CD4-positive, alpha-beta T cell (primary cell): ENCODE measurements at regions not wholly inside any gene's neighbourhood (a gene's known extent, or its start where the extent isn't known, plus 50 kb on each side); places are given as distances from the start of the nearest gene placed in this dataset.

Experiments used
- ATAC-seq: fragments of 200-7000 bp; cut with Tn5 transposase; one replicate; pipeline ENCODE4 v1.10.0; 2022; ENCODE audit warnings: mild to moderate bottlenecking; ENCODE audit not compliant: poor library complexity
- CTCF ChIA-PET: fragments of 350-600 bp; sonication (Branson Sonifier 250); formaldehyde crosslinking; loops from one replicate; lab custom pipeline; 2021; ENCODE audit warnings: antibody characterized with exemption, inconsistent platforms; lab: Charles Lee
- POLR2A ChIA-PET: fragments of 350-600 bp; sonication (Branson Sonifier 250); formaldehyde crosslinking; loops from one replicate; lab custom pipeline; 2021; ENCODE audit warnings: antibody characterized with exemption, inconsistent platforms; lab: Charles Lee
- DNase-seq, 14 experiments: peaks; one replicate each; pipeline ENCODE4 v3.0.0-alpha.2; 2013 to 2020; ENCODE audit warnings: mixed read lengths in 2 of 14
- H3K27ac ChIP-seq, 2 donors: one replicate each; pipeline versions ENCODE4 v1.5.1 to v1.7.0; 2013; ENCODE audit warnings: low read length in 2 of 2, low read depth in 1 of 2, mild to moderate bottlenecking in 1 of 2
- H3K27me3 ChIP-seq, 2 experiments: 1 replicate in 1 of 2; 2 replicates in 1 of 2; pipeline versions ENCODE4 v1.6.1 to v1.7.0; 2013; ENCODE audit warnings: low read length in 2 of 2, control low read depth in 1 of 2, mild to moderate bottlenecking in 1 of 2, moderate library complexity in 1 of 2; ENCODE audit not compliant: insufficient read depth in 2 of 2, control insufficient read depth in 1 of 2
- H3K36me3 ChIP-seq: one replicate; pipeline ENCODE4 v1.6.1; 2013; ENCODE audit warnings: low read length, control low read depth; ENCODE audit not compliant: insufficient read depth
- H3K4me1 ChIP-seq: one replicate; pipeline ENCODE4 v1.6.1; 2013; ENCODE audit warnings: low read length, control low read depth; ENCODE audit not compliant: insufficient read depth
- H3K4me3 ChIP-seq: one replicate; pipeline ENCODE4 v1.5.1; 2013; ENCODE audit warnings: mild to moderate bottlenecking, low read length, moderate library complexity
- H3K9me3 ChIP-seq, 2 experiments: 1 replicate in 1 of 2; 2 replicates in 1 of 2; pipeline versions ENCODE4 v1.6.1 to v1.7.0; 2013; ENCODE audit warnings: low read length in 2 of 2, mild to moderate bottlenecking in 2 of 2, control low read depth in 1 of 2, moderate library complexity in 1 of 2; ENCODE audit not compliant: control insufficient read depth in 1 of 2, insufficient read depth in 1 of 2
- H3K27ac Mint-ChIP-seq: one replicate; pipeline ENCODE4 v1.8.0; 2020; ENCODE audit warnings: mixed read lengths
- H3K27me3 Mint-ChIP-seq: one replicate; pipeline ENCODE4 v1.8.0; 2021; ENCODE audit warnings: mixed read lengths
- H3K36me3 Mint-ChIP-seq: one replicate; pipeline ENCODE4 v1.8.0; 2021; ENCODE audit warnings: low read depth, mixed read lengths
- H3K4me1 Mint-ChIP-seq: one replicate; pipeline ENCODE4 v1.8.0; 2021; ENCODE audit warnings: low read depth, mixed read lengths
- H3K4me3 Mint-ChIP-seq: one replicate; pipeline ENCODE4 v1.8.0; 2020; ENCODE audit warnings: mild to moderate bottlenecking, mixed read lengths
- H3K9me3 Mint-ChIP-seq: one replicate; pipeline ENCODE4 v1.8.0; 2020; ENCODE audit warnings: mixed read lengths
- CTCF ChIP-seq: fragments of 200-600 bp; IDR thresholded peaks from one replicate; pipeline ENCODE4 v1.8.0; 2022; ENCODE audit warnings: antibody characterized with exemption, mild to moderate bottlenecking
- intact Hi-C, 2 experiments: fragments of 100-400 bp; cut with DNase I in 1 of 2; cut with micrococcal nuclease in 1 of 2; formaldehyde crosslinking; loops; one replicate each; pipeline versions ENCODE4 v1.15.1 to v1.9.0; 2023 to 2025; cut with DNase I, micrococcal nuclease

GRCh38 chr10:108817135-108817534 lies 1106.2 kb downstream of the XPNPEP1 start:
- CTCF ChIA-PET, result no interaction called here
- H3K4me3 Mint-ChIP-seq, result no peak overlapping the region

GRCh38 chr10:108812906-108813305 lies 1110.4 kb downstream of the XPNPEP1 start:
- no peaks in the 10 kb centered on the region for H3K4me1 ChIP-seq
- H3K9me3 ChIP-seq, result peaks cover 0 to 4% of the 10 kb centered on the region in 2 experiments
- ChIA-PET POLR2A (no interaction called here), CTCF (no interaction called here)
- no peak for TF ChIP-seq CTCF
- intact Hi-C loops, result no loop called here
- Mint-ChIP-seq H3K36me3 (no peaks in the 10 kb centered on the region), H3K4me1 (no peaks in the 10 kb centered on the region), H3K27ac (no peak overlapping the region), H3K9me3 (no peaks in the 10 kb centered on the region), H3K27me3 (no peaks in the 10 kb centered on the region), H3K4me3 (no peak overlapping the region)
- H3K4me3 ChIP-seq, result no peak overlapping the region
- no peaks in the 10 kb centered on the region for H3K36me3 ChIP-seq
- no peak overlapping the region for H3K27ac ChIP-seq
- H3K27me3 ChIP-seq, result no peaks in the 10 kb centered on the region
- DNase-seq (no peak), ATAC-seq (no peak)

More at GRCh38 chr10:108817135-108817534, 1106.2 kb downstream of the XPNPEP1 start:
- no peaks in the 10 kb centered on the region for H3K36me3 Mint-ChIP-seq
- intact Hi-C loops, result no loop called here
- Histone ChIP-seq H3K4me3 (no peak overlapping the region), H3K9me3 (peaks cover 0 to 4% of the 10 kb centered on the region in 2 experiments), H3K27ac (no peak overlapping the region), H3K36me3 (no peaks in the 10 kb centered on the region), H3K4me1 (no peaks in the 10 kb centered on the region), H3K27me3 (no peaks in the 10 kb centered on the region)
- DNase-seq, result no peak
- H3K9me3 Mint-ChIP-seq, result no peaks in the 10 kb centered on the region
- H3K27ac Mint-ChIP-seq, result no peak overlapping the region
- POLR2A ChIA-PET, result no interaction called here
- no peaks in the 10 kb centered on the region for H3K27me3 Mint-ChIP-seq
- no peak for TF ChIP-seq CTCF
- H3K4me1 Mint-ChIP-seq, result no peaks in the 10 kb centered on the region
- no peak for ATAC-seq

GRCh38 chr10:108812296-108812695 lies 1111.0 kb downstream of the XPNPEP1 start:
- intact Hi-C loops, result no loop called here
- ChIA-PET CTCF (no interaction called here), POLR2A (no interaction called here)
- Mint-ChIP-seq H3K36me3 (no peaks in the 10 kb centered on the region), H3K27ac (no peak overlapping the region), H3K4me3 (no peak overlapping the region), H3K9me3 (no peaks in the 10 kb centered on the region), H3K4me1 (no peaks in the 10 kb centered on the region), H3K27me3 (no peaks in the 10 kb centered on the region)
- DNase-seq (no peak), ATAC-seq (no peak)
- Histone ChIP-seq H3K9me3 (peaks cover 0 to 4% of the 10 kb centered on the region in 2 experiments), H3K4me1 (no peaks in the 10 kb centered on the region), H3K27ac (no peak overlapping the region), H3K36me3 (no peaks in the 10 kb centered on the region), H3K4me3 (no peak overlapping the region), H3K27me3 (no peaks in the 10 kb centered on the region)
- no peak for TF ChIP-seq CTCF
